GM18909 (cell line): ENCODE measurements at regions not wholly inside any gene's neighbourhood (a gene's known extent, or its start where the extent isn't known, plus 50 kb on each side); places are given as distances from the start of the nearest gene placed in this dataset.

Experiments
- ATAC-seq: cut with Tn5 transposase; IDR thresholded peaks from one replicate; pipeline ENCODE4 v1.9.1; 2021; ENCODE audit warnings: mild to moderate bottlenecking; ENCODE audit not compliant: unreplicated experiment, poor library complexity

DNA sequence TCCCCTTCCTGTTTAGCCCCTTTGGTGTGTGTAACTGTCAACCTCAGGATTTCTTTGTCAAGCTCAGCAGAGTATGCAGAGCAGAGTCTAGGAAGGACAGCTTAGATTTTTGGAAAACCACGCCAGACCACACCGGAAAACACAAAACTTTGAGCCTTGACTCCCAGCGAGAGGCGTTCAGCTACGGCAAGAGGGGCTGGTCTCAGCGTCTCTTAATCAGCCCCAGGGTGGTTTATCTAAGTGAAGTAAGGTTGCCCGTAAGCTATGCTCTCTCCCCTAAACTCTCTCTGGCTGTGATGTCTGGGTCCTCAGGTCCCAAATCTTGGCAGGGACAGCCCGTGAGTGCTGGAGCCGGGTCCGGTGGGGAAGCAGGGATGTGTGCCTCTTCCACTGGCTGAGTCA lies 230.9 kb downstream of the KLF6 start:
- no peak for ATAC-seq

- ATAC-seq, result no peak
These were observed 232.7 kb downstream of the KLF6 start for GRCh38 chr10:3552281-3552680.

DNA sequence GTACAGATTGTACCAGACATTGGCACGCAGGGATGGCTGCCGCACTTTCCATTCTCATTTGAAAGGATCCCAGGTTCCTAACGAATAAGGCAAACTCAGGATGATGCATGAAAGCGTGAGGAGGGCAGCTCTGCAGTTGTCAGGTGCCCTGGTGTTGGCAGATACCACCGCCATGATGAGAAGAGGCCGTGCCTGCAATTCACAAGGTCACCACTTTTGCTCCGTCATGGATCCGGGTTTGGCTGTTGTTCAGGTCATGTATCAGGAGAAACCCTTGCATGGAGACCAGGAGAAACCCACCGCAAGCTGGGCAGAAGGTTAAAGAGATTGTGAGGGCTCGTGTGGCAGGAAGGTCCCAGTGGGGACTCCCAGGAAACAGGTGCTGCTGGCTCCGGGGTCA lies 233.2 kb downstream of the KLF6 start:
- no peak for ATAC-seq

- ATAC-seq, result no peak
These were observed 235.9 kb downstream of the KLF6 start for GRCh38 chr10:3549118-3549517.

- no peak for ATAC-seq
These were observed 236.3 kb downstream of the KLF6 start for GRCh38 chr10:3548702-3549101.

DNA sequence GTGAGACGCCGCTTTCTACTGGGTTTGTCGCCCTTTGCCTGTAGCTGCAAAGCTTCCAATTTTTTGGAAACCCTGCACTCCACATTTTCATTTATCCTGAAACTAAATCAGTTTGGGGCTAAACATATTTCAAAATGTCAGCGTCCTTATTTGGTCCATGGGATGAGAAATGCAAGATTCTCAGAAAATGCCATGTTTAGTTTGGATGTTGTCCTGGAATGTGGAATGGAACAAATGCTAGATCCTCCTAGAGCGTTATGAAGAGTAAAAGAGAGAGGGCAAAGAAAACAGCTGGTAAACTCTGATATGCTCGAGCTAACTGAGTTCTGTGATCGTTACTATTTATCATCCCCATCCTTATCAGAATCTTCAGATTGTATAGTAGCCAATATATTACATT lies 236.9 kb downstream of the KLF6 start:
- no peak for ATAC-seq

DNA sequence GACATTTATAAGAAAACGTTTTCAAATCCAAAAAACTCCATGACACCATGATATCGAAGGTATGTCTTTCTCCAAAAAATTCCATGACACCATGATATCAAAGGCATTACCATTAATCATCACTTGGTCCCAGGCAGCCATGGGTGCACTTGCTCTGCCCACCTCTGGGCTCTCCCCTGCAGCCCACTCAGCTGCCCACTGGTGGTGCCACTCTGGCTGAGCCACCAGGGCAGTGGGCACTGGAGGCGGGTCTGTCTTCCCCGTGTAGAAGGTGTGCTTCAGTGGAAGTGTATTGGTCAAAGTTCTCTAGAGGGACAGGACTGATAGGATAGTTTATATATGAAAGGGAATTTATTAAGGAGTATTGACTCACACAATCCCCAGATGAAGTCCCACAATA lies 240.4 kb downstream of the KLF6 start:
- no peak for ATAC-seq

DNA sequence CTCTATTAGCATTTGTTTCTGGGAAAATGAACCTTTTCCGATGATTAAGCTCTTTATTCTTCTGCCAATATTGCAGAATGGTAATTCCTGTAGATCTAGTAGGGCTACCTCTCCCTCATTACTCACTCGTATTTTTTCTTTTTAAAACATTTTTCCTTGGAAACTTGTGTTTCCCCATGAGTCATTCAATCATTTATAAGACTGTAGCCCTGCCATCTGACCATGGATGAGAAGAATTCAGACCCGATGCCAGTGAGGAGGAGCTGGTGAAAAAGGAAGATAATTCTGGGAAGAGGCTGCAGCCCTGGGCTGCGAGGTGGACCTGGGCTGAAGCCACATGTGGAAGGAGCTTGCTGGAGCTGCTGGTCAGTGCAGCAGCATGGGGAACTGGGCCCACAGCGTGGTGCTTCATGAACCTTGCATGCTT lies 242.8 kb downstream of the KLF6 start:
- no peak for ATAC-seq

DNA sequence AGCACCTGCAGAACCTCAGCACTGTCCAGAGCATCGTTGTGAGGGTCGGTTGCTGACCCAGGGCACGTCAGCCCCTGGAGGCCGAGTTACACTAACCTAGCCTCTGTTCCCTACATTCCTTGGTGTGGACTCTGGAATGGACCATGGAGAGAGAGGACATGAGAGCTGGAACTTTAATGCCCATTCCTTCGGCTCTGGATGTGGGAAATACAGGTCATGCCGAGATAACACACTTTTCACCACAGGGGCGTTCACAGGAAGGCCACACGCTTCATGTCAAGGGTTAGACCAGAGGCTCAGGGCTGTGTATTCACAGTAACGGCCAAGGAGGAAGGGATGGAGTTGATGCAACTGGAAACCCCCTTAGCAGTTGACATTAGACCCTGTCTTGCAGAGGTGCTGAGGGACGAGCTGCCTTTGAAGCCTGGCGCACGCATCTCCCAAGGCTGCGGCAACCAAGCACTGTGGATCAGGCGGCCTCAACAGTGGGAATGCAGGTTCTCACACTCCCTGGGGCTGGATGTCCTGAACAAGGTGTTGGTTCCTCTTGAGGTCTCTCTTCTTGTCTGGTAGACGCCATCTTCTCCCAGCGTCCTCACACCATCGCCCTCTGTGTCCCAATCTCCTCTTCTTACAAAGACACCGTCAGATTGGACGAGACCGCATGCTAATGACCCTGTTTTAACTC lies 245.2 kb downstream of the KLF6 start:
- ATAC-seq, result no peak

DNA sequence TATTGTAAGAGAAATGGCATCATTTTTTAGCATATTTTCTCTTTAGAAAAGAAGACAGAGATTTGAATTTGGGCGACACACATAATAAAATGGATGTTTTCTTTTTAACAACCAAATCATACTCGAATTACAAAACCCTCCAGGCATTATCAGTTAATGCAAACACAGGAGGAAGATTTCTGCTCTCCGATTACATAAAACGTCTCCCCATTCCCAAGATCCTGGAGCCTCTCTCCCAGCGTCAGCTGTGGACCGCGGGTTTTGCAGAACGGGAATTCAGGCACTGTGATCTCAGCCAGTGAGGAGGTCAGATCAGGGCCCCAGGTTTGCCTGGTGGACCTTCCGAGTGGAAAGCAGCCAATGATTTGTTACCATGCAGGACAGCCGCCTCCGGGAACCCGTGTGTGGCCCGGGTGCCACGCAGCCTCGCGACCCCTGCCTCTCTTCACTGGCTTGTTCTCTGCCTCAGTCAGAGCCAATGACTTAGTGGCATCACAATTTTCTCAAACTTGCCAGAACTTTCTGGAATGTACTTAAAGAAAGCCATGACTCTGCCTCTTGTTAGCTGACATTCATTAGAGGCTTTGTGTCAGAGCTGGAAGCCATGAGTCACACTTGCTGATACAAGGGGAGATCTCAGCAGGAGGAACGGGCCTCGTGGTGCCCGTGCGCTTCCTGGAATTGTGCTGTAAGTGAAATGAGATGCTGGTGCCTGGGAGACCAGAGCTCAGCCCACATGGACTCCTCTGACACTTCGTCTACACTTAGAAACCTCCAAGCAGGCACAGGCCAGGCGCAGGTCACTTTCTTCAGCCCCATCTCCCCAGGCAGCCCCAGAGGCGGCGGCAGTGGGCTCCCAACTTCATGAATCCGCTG lies 246.1 kb downstream of the KLF6 start:
- ATAC-seq, result no peak

DNA sequence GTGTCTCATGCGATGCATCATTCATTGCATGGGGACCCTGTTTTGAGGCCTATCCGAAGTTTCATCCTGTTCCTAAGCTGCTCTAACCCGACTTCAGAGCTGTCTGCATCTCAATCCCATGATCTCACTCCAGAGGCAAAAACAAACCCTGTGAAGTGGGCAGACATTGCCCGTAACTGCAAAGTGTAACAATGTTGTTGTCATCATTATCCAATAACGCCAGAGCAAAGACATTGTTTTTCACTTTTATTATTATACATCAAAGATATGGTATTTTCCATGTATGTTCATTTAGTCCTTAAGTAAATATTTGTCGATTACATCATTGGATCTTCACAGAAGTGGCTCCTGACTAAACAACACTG lies 246.7 kb downstream of the KLF6 start:
- ATAC-seq, result no peak

DNA sequence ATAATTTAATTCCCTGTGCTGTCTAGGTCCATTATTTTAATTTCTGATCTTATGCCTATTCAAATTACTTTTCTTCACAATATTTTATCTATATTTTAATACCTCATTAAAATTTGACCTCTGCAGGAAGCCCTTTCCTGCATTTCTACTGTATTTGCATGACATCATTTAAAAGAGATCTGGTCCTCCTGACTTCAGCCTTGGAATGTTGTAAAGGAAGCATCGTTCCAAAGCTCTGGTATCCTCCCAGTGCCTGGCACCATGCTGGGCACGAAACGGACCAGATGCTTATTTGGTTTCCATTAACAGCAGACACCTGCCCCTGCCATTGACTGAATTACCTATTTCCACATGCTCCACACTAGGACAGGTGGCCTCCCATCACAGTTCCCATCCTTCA lies 247.5 kb downstream of the KLF6 start:
- ATAC-seq, result no peak

GRCh38 chr10:3535001-3535400 lies 250.0 kb downstream of the KLF6 start:
- ATAC-seq, result no peak

DNA sequence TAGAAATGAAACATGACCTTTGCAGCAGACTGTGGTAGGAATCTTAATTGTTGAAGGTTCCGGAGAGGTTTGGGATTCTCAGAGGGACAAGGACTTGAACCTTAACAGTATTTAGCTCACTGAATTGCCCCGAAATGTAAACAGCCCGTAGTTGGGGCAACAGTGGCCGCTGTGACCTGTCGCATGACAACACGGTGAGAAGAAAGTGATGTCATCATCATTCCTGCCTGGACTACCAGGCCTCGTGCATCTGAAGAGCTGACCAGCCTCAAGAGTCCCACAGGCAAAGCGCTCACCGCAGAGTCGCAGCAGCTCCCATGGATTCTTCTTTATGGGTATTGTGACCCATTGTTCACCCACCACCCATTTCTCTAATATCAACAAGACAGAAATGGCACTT lies 250.6 kb downstream of the KLF6 start:
- ATAC-seq, result no peak

DNA sequence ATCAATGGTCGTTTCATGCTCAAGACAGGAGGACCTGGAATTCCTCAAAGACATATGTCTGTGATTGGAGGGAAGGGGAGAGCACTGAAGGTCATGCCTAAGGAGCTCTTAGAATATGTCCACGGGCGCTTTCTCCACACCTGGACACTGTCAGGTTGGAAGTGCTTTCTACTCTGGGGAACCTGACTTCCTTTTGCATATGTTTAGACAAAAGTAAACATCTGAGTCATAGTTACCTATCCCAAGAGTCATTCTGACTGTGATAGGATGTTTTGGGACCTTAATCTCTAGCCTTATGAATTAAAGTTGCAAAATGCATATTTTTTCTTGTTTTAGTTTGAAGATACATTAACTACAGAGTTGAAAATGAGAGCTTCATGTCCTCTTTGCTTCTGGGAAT lies 251.7 kb downstream of the KLF6 start:
- ATAC-seq, result no peak

- no peak for ATAC-seq
These were observed 252.4 kb downstream of the KLF6 start for GRCh38 chr10:3532644-3533043.

GRCh38 chr10:3531670-3532069 lies 253.3 kb downstream of the KLF6 start:
- no peak for ATAC-seq

DNA sequence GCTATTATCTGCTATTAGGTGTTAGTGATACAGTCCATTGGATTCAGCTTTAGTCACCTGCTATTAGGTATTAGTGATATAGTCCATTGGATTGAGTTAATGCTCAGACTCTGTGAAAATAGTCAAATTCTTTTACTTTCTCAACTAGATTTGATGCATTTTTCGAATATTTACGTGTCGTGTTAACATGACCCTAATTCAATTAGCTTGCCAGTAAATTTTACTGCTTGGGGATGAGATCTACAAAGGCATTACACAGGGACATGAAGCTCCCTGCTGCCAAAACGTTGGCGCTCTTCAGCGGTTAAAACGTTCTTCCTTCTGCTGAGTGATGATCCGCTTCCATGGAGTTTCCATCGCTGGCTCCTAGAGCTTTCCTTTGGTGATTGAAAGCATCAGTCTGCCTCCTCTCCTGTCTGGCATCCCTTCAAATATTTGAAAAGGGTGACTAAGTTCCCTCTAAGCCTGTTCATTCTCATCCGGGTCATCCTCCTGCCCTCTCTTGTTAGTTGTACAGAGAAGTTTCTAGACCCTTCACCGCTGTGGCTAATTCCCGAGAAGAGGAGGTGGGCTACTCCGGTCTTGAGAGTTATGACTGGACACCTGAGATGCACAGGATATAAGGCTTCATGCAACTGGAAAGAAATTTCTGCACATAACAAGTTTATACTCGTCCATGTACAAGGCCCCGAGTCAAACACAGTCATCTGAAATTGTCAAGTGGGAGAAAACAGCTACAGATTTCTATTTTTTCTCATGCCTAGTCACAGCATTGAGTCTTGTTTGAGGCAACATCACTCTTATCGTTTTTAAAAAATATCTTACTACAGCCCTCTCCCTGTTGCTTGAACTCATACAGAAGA lies 254.0 kb downstream of the KLF6 start:
- no peak for ATAC-seq

DNA sequence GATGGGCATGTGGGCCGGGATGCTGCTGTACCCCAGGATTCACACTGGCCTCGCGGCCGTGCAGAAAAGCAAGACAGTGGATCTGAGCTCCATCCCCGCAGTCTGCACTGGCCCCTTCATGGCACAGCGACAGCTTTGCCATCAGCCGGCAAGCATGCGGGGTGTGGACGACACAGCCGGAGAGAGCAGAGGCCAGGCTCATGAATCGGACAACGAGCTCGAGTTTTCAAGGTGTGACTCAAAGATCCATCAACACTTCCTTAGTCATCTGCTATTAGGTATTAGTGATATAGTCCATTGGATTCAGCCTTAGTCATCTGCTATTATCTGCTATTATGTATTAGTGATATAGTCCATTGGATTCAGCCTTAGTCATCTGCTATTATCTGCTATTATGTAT lies 254.7 kb downstream of the KLF6 start:
- ATAC-seq, result no peak

DNA sequence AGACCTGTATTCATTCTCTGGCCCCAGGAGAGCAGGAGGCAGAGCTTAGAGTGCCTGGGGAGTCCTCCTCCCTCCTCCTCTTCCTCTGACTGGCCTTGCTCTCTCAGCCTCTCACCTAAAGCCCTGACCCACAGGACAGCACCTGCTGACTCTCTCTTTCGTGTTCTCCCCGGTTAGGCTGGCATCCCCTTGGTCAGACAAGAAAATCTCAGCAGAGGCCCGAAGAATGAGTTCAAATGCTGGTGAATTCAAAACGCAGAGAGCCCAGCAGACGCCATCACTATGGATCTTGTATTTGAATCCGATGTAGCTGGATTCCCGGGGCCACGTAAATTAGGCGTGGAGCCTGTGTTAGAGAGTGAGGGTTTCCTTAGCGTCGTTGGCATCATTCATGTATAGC lies 255.3 kb downstream of the KLF6 start:
- no peak for ATAC-seq

- ATAC-seq, result no peak
These were observed 256.1 kb downstream of the KLF6 start for GRCh38 chr10:3528823-3529403.
